ENCODE measurements at regions not wholly inside any gene's neighbourhood (a gene's known extent, or its start where the extent isn't known, plus 50 kb on each side); places are given as distances from the start of the nearest gene placed in this dataset.

DNA sequence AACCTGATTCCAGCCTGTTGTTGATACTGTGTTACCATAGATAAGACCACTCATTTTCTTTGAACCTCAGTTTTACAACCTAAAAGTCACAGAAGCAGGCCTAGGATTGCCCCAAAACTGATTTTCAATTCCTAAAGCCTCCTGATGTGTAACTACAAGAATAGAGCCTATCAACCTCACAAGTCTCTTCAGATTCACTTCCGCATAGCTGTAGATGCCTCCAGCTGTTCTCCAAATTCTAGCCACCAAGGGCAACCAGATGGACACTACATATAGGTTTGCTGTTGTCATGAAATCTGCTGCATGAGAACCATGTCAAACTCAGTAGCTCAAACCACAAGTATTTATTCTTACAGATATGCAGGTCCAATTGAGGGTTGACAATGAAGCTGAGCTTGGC, 143.5 kb downstream of the SPATA31D1 start:
- no peak for TF ChIP-seq EZH2 (IDR thresholded peaks at IDR 0.05; ENCODE audit: borderline replicate concordance, low read depth, low read length)
- no peak for TF ChIP-seq ETV6 (IDR thresholded peaks at IDR 0.05; ENCODE audit: borderline replicate concordance in 1 of 2, low read depth in 2 of 2, low read length in 1 of 2)
- TF ChIP-seq ETV6 (CRISPR knock-in tag; IDR thresholded peaks at IDR 0.05; ENCODE audit: borderline replicate concordance), result no peak
- TF ChIP-seq, protein P1, sequence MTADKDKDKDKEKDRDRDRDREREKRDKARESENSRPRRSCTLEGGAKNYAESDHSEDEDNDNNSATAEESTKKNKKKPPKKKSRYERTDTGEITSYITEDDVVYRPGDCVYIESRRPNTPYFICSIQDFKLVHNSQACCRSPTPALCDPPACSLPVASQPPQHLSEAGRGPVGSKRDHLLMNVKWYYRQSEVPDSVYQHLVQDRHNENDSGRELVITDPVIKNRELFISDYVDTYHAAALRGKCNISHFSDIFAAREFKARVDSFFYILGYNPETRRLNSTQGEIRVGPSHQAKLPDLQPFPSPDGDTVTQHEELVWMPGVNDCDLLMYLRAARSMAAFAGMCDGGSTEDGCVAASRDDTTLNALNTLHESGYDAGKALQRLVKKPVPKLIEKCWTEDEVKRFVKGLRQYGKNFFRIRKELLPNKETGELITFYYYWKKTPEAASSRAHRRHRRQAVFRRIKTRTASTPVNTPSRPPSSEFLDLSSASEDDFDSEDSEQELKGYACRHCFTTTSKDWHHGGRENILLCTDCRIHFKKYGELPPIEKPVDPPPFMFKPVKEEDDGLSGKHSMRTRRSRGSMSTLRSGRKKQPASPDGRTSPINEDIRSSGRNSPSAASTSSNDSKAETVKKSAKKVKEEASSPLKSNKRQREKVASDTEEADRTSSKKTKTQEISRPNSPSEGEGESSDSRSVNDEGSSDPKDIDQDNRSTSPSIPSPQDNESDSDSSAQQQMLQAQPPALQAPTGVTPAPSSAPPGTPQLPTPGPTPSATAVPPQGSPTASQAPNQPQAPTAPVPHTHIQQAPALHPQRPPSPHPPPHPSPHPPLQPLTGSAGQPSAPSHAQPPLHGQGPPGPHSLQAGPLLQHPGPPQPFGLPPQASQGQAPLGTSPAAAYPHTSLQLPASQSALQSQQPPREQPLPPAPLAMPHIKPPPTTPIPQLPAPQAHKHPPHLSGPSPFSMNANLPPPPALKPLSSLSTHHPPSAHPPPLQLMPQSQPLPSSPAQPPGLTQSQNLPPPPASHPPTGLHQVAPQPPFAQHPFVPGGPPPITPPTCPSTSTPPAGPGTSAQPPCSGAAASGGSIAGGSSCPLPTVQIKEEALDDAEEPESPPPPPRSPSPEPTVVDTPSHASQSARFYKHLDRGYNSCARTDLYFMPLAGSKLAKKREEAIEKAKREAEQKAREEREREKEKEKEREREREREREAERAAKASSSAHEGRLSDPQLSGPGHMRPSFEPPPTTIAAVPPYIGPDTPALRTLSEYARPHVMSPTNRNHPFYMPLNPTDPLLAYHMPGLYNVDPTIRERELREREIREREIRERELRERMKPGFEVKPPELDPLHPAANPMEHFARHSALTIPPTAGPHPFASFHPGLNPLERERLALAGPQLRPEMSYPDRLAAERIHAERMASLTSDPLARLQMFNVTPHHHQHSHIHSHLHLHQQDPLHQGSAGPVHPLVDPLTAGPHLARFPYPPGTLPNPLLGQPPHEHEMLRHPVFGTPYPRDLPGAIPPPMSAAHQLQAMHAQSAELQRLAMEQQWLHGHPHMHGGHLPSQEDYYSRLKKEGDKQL (CRISPR knock-in tag; IDR thresholded peaks at IDR 0.05; ENCODE audit: borderline replicate concordance), result no peak
- TF ChIP-seq PHF8 (IDR thresholded peaks at IDR 0.05; ENCODE audit: borderline replicate concordance, low read length), result no peak
- no peak for TF ChIP-seq RBM39 (optimal IDR thresholded peaks at IDR 0.05; ENCODE audit: low read depth, low read length)
- TF ChIP-seq, protein P2, sequence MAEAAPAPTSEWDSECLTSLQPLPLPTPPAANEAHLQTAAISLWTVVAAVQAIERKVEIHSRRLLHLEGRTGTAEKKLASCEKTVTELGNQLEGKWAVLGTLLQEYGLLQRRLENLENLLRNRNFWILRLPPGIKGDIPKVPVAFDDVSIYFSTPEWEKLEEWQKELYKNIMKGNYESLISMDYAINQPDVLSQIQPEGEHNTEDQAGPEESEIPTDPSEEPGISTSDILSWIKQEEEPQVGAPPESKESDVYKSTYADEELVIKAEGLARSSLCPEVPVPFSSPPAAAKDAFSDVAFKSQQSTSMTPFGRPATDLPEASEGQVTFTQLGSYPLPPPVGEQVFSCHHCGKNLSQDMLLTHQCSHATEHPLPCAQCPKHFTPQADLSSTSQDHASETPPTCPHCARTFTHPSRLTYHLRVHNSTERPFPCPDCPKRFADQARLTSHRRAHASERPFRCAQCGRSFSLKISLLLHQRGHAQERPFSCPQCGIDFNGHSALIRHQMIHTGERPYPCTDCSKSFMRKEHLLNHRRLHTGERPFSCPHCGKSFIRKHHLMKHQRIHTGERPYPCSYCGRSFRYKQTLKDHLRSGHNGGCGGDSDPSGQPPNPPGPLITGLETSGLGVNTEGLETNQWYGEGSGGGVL (CRISPR knock-in tag; IDR thresholded peaks at IDR 0.05), result no peak
- TF ChIP-seq, protein P3, sequence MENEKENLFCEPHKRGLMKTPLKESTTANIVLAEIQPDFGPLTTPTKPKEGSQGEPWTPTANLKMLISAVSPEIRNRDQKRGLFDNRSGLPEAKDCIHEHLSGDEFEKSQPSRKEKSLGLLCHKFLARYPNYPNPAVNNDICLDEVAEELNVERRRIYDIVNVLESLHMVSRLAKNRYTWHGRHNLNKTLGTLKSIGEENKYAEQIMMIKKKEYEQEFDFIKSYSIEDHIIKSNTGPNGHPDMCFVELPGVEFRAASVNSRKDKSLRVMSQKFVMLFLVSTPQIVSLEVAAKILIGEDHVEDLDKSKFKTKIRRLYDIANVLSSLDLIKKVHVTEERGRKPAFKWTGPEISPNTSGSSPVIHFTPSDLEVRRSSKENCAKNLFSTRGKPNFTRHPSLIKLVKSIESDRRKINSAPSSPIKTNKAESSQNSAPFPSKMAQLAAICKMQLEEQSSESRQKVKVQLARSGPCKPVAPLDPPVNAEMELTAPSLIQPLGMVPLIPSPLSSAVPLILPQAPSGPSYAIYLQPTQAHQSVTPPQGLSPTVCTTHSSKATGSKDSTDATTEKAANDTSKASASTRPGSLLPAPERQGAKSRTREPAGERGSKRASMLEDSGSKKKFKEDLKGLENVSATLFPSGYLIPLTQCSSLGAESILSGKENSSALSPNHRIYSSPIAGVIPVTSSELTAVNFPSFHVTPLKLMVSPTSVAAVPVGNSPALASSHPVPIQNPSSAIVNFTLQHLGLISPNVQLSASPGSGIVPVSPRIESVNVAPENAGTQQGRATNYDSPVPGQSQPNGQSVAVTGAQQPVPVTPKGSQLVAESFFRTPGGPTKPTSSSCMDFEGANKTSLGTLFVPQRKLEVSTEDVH (IDR thresholded peaks at IDR 0.05; ENCODE audit: low read depth, partially characterized antibody), result no peak
- TF ChIP-seq, protein P4, sequence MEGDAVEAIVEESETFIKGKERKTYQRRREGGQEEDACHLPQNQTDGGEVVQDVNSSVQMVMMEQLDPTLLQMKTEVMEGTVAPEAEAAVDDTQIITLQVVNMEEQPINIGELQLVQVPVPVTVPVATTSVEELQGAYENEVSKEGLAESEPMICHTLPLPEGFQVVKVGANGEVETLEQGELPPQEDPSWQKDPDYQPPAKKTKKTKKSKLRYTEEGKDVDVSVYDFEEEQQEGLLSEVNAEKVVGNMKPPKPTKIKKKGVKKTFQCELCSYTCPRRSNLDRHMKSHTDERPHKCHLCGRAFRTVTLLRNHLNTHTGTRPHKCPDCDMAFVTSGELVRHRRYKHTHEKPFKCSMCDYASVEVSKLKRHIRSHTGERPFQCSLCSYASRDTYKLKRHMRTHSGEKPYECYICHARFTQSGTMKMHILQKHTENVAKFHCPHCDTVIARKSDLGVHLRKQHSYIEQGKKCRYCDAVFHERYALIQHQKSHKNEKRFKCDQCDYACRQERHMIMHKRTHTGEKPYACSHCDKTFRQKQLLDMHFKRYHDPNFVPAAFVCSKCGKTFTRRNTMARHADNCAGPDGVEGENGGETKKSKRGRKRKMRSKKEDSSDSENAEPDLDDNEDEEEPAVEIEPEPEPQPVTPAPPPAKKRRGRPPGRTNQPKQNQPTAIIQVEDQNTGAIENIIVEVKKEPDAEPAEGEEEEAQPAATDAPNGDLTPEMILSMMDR (IDR thresholded peaks at IDR 0.05 in 2 of 3, conservative IDR thresholded peaks at IDR 0.05 in 1 of 3; ENCODE audit: insufficient read depth in 2 of 3, low read depth in 1 of 3, low read length in 3 of 3), result no peak

Measured in K562 (cell line).